ENCODE measurements at regions not wholly inside any gene's neighbourhood (a gene's known extent, or its start where the extent isn't known, plus 50 kb on each side); places are given as distances from the start of the nearest gene placed in this dataset.

DNA sequence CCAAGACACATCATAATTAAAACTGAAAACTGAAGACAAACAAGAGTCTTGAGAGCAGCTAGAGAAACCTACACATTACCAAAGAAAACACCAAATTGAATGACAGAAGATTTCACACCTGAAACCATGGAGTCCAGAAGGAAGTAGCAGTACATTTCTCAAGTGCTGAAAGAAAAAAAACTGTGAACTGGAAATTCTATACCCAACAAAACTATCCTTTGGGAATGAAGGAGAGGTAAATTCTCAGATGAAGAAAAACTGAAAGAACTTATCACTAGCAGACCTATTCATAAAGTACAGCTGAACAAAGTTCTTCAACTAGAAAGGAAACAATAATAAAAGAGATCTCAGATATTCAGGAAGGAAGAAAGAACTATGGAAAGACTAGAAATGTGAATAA lies 198.7 kb upstream of the ZNF507 start:
- Mint-ChIP-seq H3K4me1 (ENCODE audit: low read depth, unreplicated experiment) (no peaks in the 10 kb centered on the region), H3K9me3 (ENCODE audit: unreplicated experiment) (peaks cover 3% of the 10 kb centered on the region), H3K36me3 (ENCODE audit: low read depth, unreplicated experiment) (no peaks in the 10 kb centered on the region), H3K27ac (ENCODE audit: unreplicated experiment) (no peak overlapping the region), H3K27me3 (ENCODE audit: low read depth, unreplicated experiment) (peaks cover 4% of the 10 kb centered on the region), H3K4me3 (ENCODE audit: unreplicated experiment) (no peak overlapping the region)
- H4K20me1 ChIP-seq (ENCODE audit: insufficient read depth, low read length): no peaks in the 10 kb centered on the region
- no peak overlapping the region for H3K9ac ChIP-seq (ENCODE audit: low read length)
- FAIRE-seq (no peak), DNase-seq (ENCODE audit: low read depth) (no peak)
- no peaks in the 10 kb centered on the region for H3K9me3 ChIP-seq (ENCODE audit: insufficient read depth, low read depth, low read length)
- no peaks in the 10 kb centered on the region for H3K79me2 ChIP-seq (ENCODE audit: insufficient read depth, low read length)
- no peaks in the 10 kb centered on the region for H3K4me1 ChIP-seq (ENCODE audit: insufficient read depth, low read length)
- TF ChIP-seq EZH2 (IDR thresholded peaks at IDR 0.05; ENCODE audit: insufficient read depth, low read length) (no peak), CTCF (IDR thresholded peaks at IDR 0.05; ENCODE audit: insufficient read depth, low read depth, low read length) (no peak)
- no peak overlapping the region for H3K27ac ChIP-seq (ENCODE audit: low read depth, low read length)
- no peak overlapping the region for H2AFZ ChIP-seq (ENCODE audit: low read depth, low read length)
- H3K4me2 ChIP-seq (ENCODE audit: low read length): no peak overlapping the region
- no peaks in the 10 kb centered on the region for H3K36me3 ChIP-seq (ENCODE audit: insufficient read depth, low read length)
- H3K27me3 ChIP-seq (ENCODE audit: insufficient read depth, low read length): no peaks in the 10 kb centered on the region
- H3K4me3 ChIP-seq (ENCODE audit: insufficient read depth, low read depth, low read length): no peak overlapping the region

DNA sequence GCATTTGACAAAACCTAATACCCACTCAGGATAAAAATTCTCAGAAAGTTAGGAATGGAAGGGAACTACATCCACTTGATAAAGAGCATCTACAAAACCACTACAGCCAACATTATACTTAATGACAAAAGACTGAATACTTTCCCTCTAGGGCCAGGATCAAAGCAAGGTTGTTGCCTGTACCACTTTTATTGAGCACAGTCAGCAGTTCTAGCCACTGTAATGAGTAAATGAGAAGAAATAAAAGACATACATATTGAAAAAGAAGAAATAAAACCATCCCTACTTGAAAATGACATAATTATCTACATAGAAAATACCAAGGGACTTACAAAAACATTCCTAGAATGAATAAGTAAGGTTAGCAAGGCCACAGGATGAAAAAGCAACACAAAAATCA lies 194.8 kb upstream of the ZNF507 start:
- H2AFZ ChIP-seq (ENCODE audit: low read depth, low read length): no peak overlapping the region
- H3K27ac Mint-ChIP-seq (ENCODE audit: unreplicated experiment): no peak overlapping the region
- no peaks in the 10 kb centered on the region for H3K36me3 ChIP-seq (ENCODE audit: insufficient read depth, low read length)
- no peaks in the 10 kb centered on the region for H3K4me1 Mint-ChIP-seq (ENCODE audit: low read depth, unreplicated experiment)
- no peak overlapping the region for H3K4me3 Mint-ChIP-seq (ENCODE audit: unreplicated experiment)
- no peaks in the 10 kb centered on the region for H3K36me3 Mint-ChIP-seq (ENCODE audit: low read depth, unreplicated experiment)
- no peak for TF ChIP-seq CTCF (IDR thresholded peaks at IDR 0.05; ENCODE audit: insufficient read depth, low read depth, low read length)
- no peak for TF ChIP-seq EZH2 (IDR thresholded peaks at IDR 0.05; ENCODE audit: insufficient read depth, low read length)
- no peaks in the 10 kb centered on the region for H4K20me1 ChIP-seq (ENCODE audit: insufficient read depth, low read length)
- DNase-seq (ENCODE audit: low read depth) (no peak), FAIRE-seq (no peak)
- H3K4me1 ChIP-seq (ENCODE audit: insufficient read depth, low read length): no peaks in the 10 kb centered on the region
- no peaks in the 10 kb centered on the region for H3K79me2 ChIP-seq (ENCODE audit: insufficient read depth, low read length)
- no peaks in the 10 kb centered on the region for H3K27me3 ChIP-seq (ENCODE audit: insufficient read depth, low read length)
- peaks cover under 1% of the 10 kb centered on the region for H3K27me3 Mint-ChIP-seq (ENCODE audit: low read depth, unreplicated experiment)
- H3K9ac ChIP-seq (ENCODE audit: low read length): no peak overlapping the region
- no peaks in the 10 kb centered on the region for H3K9me3 ChIP-seq (ENCODE audit: insufficient read depth, low read depth, low read length)
- peaks cover 3% of the 10 kb centered on the region for H3K9me3 Mint-ChIP-seq (ENCODE audit: unreplicated experiment)
- H3K4me3 ChIP-seq (ENCODE audit: insufficient read depth, low read depth, low read length): no peak overlapping the region
- no peak overlapping the region for H3K4me2 ChIP-seq (ENCODE audit: low read length)
- no peak overlapping the region for H3K27ac ChIP-seq (ENCODE audit: low read depth, low read length)

GRCh38 chr19:32154418-32154817 lies 191.0 kb upstream of the ZNF507 start:
- FAIRE-seq (no peak), DNase-seq (ENCODE audit: low read depth) (no peak)
- Histone ChIP-seq H3K4me1 (ENCODE audit: insufficient read depth, low read length) (no peaks in the 10 kb centered on the region), H3K4me3 (ENCODE audit: insufficient read depth, low read depth, low read length) (no peak overlapping the region), H3K4me2 (ENCODE audit: low read length) (no peak overlapping the region), H3K27me3 (ENCODE audit: insufficient read depth, low read length) (no peaks in the 10 kb centered on the region), H3K27ac (ENCODE audit: low read depth, low read length) (no peak overlapping the region), H4K20me1 (ENCODE audit: insufficient read depth, low read length) (no peaks in the 10 kb centered on the region), H2AFZ (ENCODE audit: low read depth, low read length) (no peak overlapping the region), H3K9ac (ENCODE audit: low read length) (no peak overlapping the region), H3K9me3 (ENCODE audit: insufficient read depth, low read depth, low read length) (no peaks in the 10 kb centered on the region), H3K36me3 (ENCODE audit: insufficient read depth, low read length) (no peaks in the 10 kb centered on the region), H3K79me2 (ENCODE audit: insufficient read depth, low read length) (no peaks in the 10 kb centered on the region)
- Mint-ChIP-seq H3K27ac (ENCODE audit: unreplicated experiment) (no peak overlapping the region), H3K9me3 (ENCODE audit: unreplicated experiment) (peaks cover under 1% of the 10 kb centered on the region), H3K27me3 (ENCODE audit: low read depth, unreplicated experiment) (peaks cover 3% of the 10 kb centered on the region), H3K4me3 (ENCODE audit: unreplicated experiment) (no peak overlapping the region), H3K4me1 (ENCODE audit: low read depth, unreplicated experiment) (no peaks in the 10 kb centered on the region), H3K36me3 (ENCODE audit: low read depth, unreplicated experiment) (no peaks in the 10 kb centered on the region)
- TF ChIP-seq EZH2 (IDR thresholded peaks at IDR 0.05; ENCODE audit: insufficient read depth, low read length) (no peak), CTCF (IDR thresholded peaks at IDR 0.05; ENCODE audit: insufficient read depth, low read depth, low read length) (no peak)

All from astrocyte (in vitro differentiated cells and primary cell).